GM12892 (cell line): ENCODE measurements at regions not wholly inside any gene's neighbourhood (a gene's known extent, or its start where the extent isn't known, plus 50 kb on each side); places are given as distances from the start of the nearest gene placed in this dataset.
"Not testable (repeated sequence)": the region's sequence is repeated elsewhere in the genome, so short reads cannot be mapped to it uniquely, and the experiment has no call there.

ENCODE experiments used
- DNase-seq: peaks from one replicate; pipeline ENCODE4 v3.0.0; 2011; ENCODE audit not compliant: insufficient read length
- FAIRE-seq: peaks from 2 replicates; lab custom pipeline; 2011; peaks lifted over from hg19 to GRCh38; lab: Jason Lieb, UNC
- POLR2A ChIP-seq: IDR thresholded peaks from 2 replicates; pipeline ENCODE4 v1.6.1; 2011; ENCODE audit warnings: low read depth, low read length, control low read depth
- POLR2AphosphoS5 ChIP-seq: IDR thresholded peaks from 2 replicates; pipeline ENCODE4 v1.6.1; 2011; ENCODE audit warnings: low read depth, low read length, control low read depth
- TAF1 ChIP-seq: IDR thresholded peaks from 2 replicates; pipeline ENCODE4 v1.6.1; 2011; ENCODE audit warnings: low read depth, mild to moderate bottlenecking, control low read depth, low read length, borderline replicate concordance

GRCh38 chr11:23767576-23767975, 729.3 kb upstream of the LUZP2 start:
- no peak for DNase-seq
- FAIRE-seq = no peak
- TF ChIP-seq POLR2AphosphoS5 = no peak
- TF ChIP-seq POLR2A = no peak
- TF ChIP-seq TAF1 = no peak

- FAIRE-seq = no peak
- TF ChIP-seq POLR2A (no peak), TAF1 (no peak), POLR2AphosphoS5 (no peak)
- no peak for DNase-seq
These were observed 727.6 kb upstream of the LUZP2 start for GRCh38 chr11:23769214-23769613.

- DNase-seq (no peak), FAIRE-seq (no peak)
- TF ChIP-seq TAF1 = no peak
- TF ChIP-seq POLR2A = no peak
- TF ChIP-seq POLR2AphosphoS5 = no peak
These were observed 724.8 kb upstream of the LUZP2 start for GRCh38 chr11:23772081-23772480.

- FAIRE-seq (no peak), DNase-seq (no peak)
- TF ChIP-seq POLR2A = no peak
- no peak for TF ChIP-seq POLR2AphosphoS5
- no peak for TF ChIP-seq TAF1
These were observed 717.9 kb upstream of the LUZP2 start for GRCh38 chr11:23778971-23779370.

GRCh38 chr11:23780231-23780630, 716.6 kb upstream of the LUZP2 start:
- DNase-seq (no peak), FAIRE-seq (no peak)
- no peak for TF ChIP-seq POLR2AphosphoS5
- no peak for TF ChIP-seq POLR2A
- no peak for TF ChIP-seq TAF1

GRCh38 chr11:23781803-23782560, 714.9 kb upstream of the LUZP2 start:
- FAIRE-seq (no peak), DNase-seq (no peak)
- TF ChIP-seq TAF1 (no peak), POLR2AphosphoS5 (no peak), POLR2A (no peak)

GRCh38 chr11:23786974-23787373, 709.9 kb upstream of the LUZP2 start:
- not testable (repeated sequence) for DNase-seq, FAIRE-seq

- no peak for TF ChIP-seq POLR2A
- TF ChIP-seq POLR2AphosphoS5 = no peak
- TF ChIP-seq TAF1 = no peak
- DNase-seq (no peak), FAIRE-seq (no peak)
These were observed 707.5 kb upstream of the LUZP2 start for GRCh38 chr11:23789200-23789853.

- FAIRE-seq (no peak), DNase-seq (no peak)
- no peak for TF ChIP-seq POLR2A
- TF ChIP-seq POLR2AphosphoS5 = no peak
- TF ChIP-seq TAF1 = no peak
These were observed 706.9 kb upstream of the LUZP2 start for GRCh38 chr11:23789938-23790371.

- DNase-seq (no peak), FAIRE-seq (no peak)
- TF ChIP-seq TAF1 (no peak), POLR2A (no peak), POLR2AphosphoS5 (no peak)
These were observed 699.0 kb upstream of the LUZP2 start for GRCh38 chr11:23797624-23798419.

GRCh38 chr11:23834306-23834705, 662.5 kb upstream of the LUZP2 start:
- not testable (repeated sequence) for FAIRE-seq, DNase-seq
